ENCODE measurements at regions not wholly inside any gene's neighbourhood (a gene's known extent, or its start where the extent isn't known, plus 50 kb on each side); places are given as distances from the start of the nearest gene placed in this dataset.
A peak's percentile ranks its signal among the peaks of the same experiment; 100 is the strongest.

- H3K27ac ChIP-seq, result no peak overlapping the region
- WGBS, 2 donors (ENCODE audit: low coverage in 1 of 2), result 50 to 56% methylated on average over 2 of the region's 2 CpGs
- no peaks in the 10 kb centered on the region for H3K27me3 ChIP-seq
- ATAC-seq, result no peak
- no peaks in the 10 kb centered on the region for H3K36me3 ChIP-seq
- H3K4me3 ChIP-seq, result no peak overlapping the region
- no peak for TF ChIP-seq POLR2A (IDR thresholded peaks at IDR 0.05)
- TF ChIP-seq, protein P1, sequence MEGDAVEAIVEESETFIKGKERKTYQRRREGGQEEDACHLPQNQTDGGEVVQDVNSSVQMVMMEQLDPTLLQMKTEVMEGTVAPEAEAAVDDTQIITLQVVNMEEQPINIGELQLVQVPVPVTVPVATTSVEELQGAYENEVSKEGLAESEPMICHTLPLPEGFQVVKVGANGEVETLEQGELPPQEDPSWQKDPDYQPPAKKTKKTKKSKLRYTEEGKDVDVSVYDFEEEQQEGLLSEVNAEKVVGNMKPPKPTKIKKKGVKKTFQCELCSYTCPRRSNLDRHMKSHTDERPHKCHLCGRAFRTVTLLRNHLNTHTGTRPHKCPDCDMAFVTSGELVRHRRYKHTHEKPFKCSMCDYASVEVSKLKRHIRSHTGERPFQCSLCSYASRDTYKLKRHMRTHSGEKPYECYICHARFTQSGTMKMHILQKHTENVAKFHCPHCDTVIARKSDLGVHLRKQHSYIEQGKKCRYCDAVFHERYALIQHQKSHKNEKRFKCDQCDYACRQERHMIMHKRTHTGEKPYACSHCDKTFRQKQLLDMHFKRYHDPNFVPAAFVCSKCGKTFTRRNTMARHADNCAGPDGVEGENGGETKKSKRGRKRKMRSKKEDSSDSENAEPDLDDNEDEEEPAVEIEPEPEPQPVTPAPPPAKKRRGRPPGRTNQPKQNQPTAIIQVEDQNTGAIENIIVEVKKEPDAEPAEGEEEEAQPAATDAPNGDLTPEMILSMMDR (IDR thresholded peaks at IDR 0.05), result peak in 1 of 4 experiments; percentile 23
- no peak for TF ChIP-seq POLR2AphosphoS5 (IDR thresholded peaks at IDR 0.05)
- no peak for TF ChIP-seq EP300 (IDR thresholded peaks at IDR 0.05)
- H3K4me1 ChIP-seq, result no peaks in the 10 kb centered on the region
- no peaks in the 10 kb centered on the region for H3K9me3 ChIP-seq
Measured at GRCh38 chr2:52976143-52976949, 791.3 kb upstream of the CHAC2 start.

DNA sequence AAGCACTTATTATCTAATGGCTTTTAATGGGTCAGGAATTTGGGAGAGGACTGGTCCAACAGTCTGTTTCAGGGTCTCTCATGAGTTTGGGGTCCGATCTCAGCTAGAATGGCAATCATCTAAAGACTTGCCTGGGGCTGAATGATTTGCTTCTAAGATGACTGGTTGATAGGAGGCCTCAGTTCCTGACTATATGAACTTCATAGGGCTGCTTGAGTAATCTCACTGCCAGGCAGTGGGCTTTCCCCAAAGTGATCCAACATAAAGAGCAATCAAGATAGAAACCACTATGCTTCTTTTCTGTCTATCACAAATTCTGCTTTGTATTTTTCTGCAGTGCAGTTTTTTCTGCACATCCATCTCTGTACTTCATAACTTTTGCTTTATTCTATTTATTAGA, 793.5 kb upstream of the CHAC2 start:
- Histone ChIP-seq H3K27ac (no peak overlapping the region), H3K9me3 (no peaks in the 10 kb centered on the region), H3K4me1 (no peaks in the 10 kb centered on the region), H3K36me3 (no peaks in the 10 kb centered on the region), H3K4me3 (no peak overlapping the region), H3K27me3 (no peaks in the 10 kb centered on the region)
- ATAC-seq, result no peak
- WGBS, 2 donors (ENCODE audit: low coverage in 1 of 2), result 100% methylated on average over 1 of the region's 1 CpG; no CpG with 5 or more reads in 1 of the 2 donors
- no peak for TF ChIP-seq POLR2A (IDR thresholded peaks at IDR 0.05)
- TF ChIP-seq, protein P1 (IDR thresholded peaks at IDR 0.05), result no peak
- no peak for TF ChIP-seq EP300 (IDR thresholded peaks at IDR 0.05)
- TF ChIP-seq POLR2AphosphoS5 (IDR thresholded peaks at IDR 0.05), result no peak

GRCh38 chr2:52970642-52971041, 797.0 kb upstream of the CHAC2 start:
- Histone ChIP-seq H3K36me3 (no peaks in the 10 kb centered on the region), H3K27ac (no peak overlapping the region), H3K4me1 (no peaks in the 10 kb centered on the region), H3K27me3 (no peaks in the 10 kb centered on the region), H3K9me3 (no peaks in the 10 kb centered on the region), H3K4me3 (no peak overlapping the region)
- no peak for ATAC-seq
- TF ChIP-seq, protein P1 (IDR thresholded peaks at IDR 0.05), result no peak
- TF ChIP-seq EP300 (IDR thresholded peaks at IDR 0.05) (no peak), POLR2A (IDR thresholded peaks at IDR 0.05) (no peak), POLR2AphosphoS5 (IDR thresholded peaks at IDR 0.05) (no peak)
- 56 to 82% methylated on average over 1 of the region's 1 CpG for WGBS, 2 donors (ENCODE audit: low coverage in 1 of 2)

DNA sequence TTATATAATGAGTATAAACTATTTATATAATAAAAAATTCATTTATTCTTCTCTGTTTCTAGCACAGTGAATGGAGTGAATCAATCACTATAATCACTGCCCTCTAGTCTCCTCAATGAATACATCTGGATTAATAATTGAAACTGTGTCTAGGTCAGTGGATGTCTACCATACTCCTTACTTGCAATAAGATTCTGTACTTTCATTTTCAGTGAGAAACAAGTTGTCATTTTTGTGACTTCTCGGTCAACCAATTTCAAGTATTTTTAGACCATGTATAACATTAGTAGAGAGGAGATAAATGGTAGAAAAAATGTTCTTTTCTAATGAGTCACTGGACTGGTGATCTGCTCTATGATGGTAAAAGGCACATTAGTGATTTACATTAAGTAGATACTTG, 799.6 kb upstream of the CHAC2 start:
- Histone ChIP-seq H3K27ac (no peak overlapping the region), H3K27me3 (no peaks in the 10 kb centered on the region), H3K36me3 (no peaks in the 10 kb centered on the region), H3K9me3 (no peaks in the 10 kb centered on the region), H3K4me1 (no peaks in the 10 kb centered on the region), H3K4me3 (no peak overlapping the region)
- TF ChIP-seq, protein P1 (IDR thresholded peaks at IDR 0.05), result no peak
- TF ChIP-seq POLR2AphosphoS5 (IDR thresholded peaks at IDR 0.05), result no peak
- no peak for TF ChIP-seq POLR2A (IDR thresholded peaks at IDR 0.05)
- no peak for TF ChIP-seq EP300 (IDR thresholded peaks at IDR 0.05)
- 77 to 80% methylated on average over 1 of the region's 1 CpG for whole genome bisulfite sequencing, 2 donors (ENCODE audit: low coverage in 1 of 2)
- ATAC-seq, result no peak

DNA sequence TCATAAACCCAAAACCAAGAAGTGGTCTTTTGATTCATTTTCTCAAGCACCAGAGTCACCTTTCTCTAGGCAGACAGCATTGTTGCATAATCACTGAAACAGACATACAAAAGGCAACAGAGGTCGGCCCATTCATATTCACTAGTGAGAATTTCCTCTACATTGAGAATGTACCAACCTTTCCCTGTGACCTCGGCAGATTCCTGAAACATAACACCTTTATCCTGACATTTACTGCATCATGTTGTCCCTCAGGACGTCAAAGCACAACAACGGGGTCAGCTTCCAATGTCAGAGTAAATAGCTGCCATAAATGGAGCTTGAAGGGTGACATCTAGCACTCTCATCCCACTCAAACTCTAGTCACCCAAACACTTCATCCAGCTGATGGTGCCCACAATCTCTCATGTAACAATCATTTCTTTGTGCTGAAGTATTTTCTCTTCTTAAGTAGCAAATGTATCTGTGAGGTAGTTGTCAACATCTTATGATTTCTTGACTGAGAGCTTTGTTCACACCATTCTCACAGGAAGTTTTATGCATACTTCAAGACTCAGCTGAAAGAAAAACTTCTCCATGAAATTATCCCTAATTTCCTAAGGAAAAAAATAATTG, 802.6 kb upstream of the CHAC2 start:
- no peaks in the 10 kb centered on the region for H3K4me1 ChIP-seq
- H3K9me3 ChIP-seq, result no peaks in the 10 kb centered on the region
- 54 to 83% methylated on average over 4 of the region's 4 CpGs for WGBS, 2 donors (ENCODE audit: low coverage in 1 of 2)
- TF ChIP-seq, protein P1 (IDR thresholded peaks at IDR 0.05), result no peak
- no peak for TF ChIP-seq EP300 (IDR thresholded peaks at IDR 0.05)
- no peak for TF ChIP-seq POLR2A (IDR thresholded peaks at IDR 0.05)
- no peak for TF ChIP-seq POLR2AphosphoS5 (IDR thresholded peaks at IDR 0.05)
- H3K4me3 ChIP-seq, result no peak overlapping the region
- H3K27me3 ChIP-seq, result no peaks in the 10 kb centered on the region
- no peak overlapping the region for H3K27ac ChIP-seq
- no peaks in the 10 kb centered on the region for H3K36me3 ChIP-seq
- no peak for ATAC-seq
